ENCODE measurements at regions not wholly inside any gene's neighbourhood (a gene's known extent, or its start where the extent isn't known, plus 50 kb on each side); places are given as distances from the start of the nearest gene placed in this dataset.

DNA sequence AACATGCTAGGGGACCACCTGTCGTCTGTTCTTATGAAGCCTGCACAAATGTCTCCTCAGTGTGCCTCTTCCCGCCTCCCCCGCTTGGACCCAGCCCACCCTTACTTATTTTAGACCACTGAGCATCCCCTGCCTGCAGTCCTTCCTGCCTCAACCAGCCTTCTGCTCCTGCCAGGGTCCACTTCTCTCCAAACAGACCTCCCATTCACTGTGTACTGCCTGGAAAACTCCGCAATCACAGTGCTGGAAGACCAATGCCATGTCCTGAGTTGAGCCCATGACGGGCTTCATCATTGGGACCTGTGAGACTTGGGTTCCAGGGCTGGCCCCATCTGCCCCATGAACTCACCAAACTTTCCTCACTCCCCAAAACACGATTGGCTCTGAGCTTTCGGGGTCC lies 309.4 kb downstream of the IRX1 start:
- no peak for TF ChIP-seq GATA3 (IDR thresholded peaks at IDR 0.05; ENCODE audit: low read depth, low read length)
- TF ChIP-seq GATA2 (IDR thresholded peaks at IDR 0.05; ENCODE audit: low read depth, low read length): no peak
